GM21526 (cell line): ENCODE measurements at regions not wholly inside any gene's neighbourhood (a gene's known extent, or its start where the extent isn't known, plus 50 kb on each side); places are given as distances from the start of the nearest gene placed in this dataset.
"Not testable (repeated sequence)": the region's sequence is repeated elsewhere in the genome, so short reads cannot be mapped to it uniquely, and the experiment has no call there.

Source experiments
- ATAC-seq: cut with Tn5 transposase; IDR thresholded peaks from one replicate; pipeline ENCODE4 v1.9.1; 2021; ENCODE audit warnings: moderate library complexity; ENCODE audit not compliant: unreplicated experiment, low FRiP score

- ATAC-seq, result no peak
These were observed 95.5 kb upstream of the C1QTNF7 start for GRCh38 chr4:15332377-15332776.

GRCh38 chr4:15333692-15334633 is 93.9 kb upstream of the C1QTNF7 start:
- no peak for ATAC-seq

- no peak for ATAC-seq
These were observed 91.2 kb upstream of the C1QTNF7 start for GRCh38 chr4:15336410-15337167.

GRCh38 chr4:15337168-15337657 is 90.6 kb upstream of the C1QTNF7 start:
- not testable (repeated sequence) for ATAC-seq

GRCh38 chr4:15339737-15340136 is 88.1 kb upstream of the C1QTNF7 start:
- ATAC-seq, result no peak

- ATAC-seq, result no peak
These were observed 87.5 kb upstream of the C1QTNF7 start for GRCh38 chr4:15340332-15340731.

GRCh38 chr4:15340902-15341732 is 86.7 kb upstream of the C1QTNF7 start:
- ATAC-seq, result no peak

- ATAC-seq, result no peak
These were observed 86.0 kb upstream of the C1QTNF7 start for GRCh38 chr4:15341733-15342300.

GRCh38 chr4:15343000-15343399 is 84.8 kb upstream of the C1QTNF7 start:
- no peak for ATAC-seq

- ATAC-seq, result no peak
These were observed 84.3 kb upstream of the C1QTNF7 start for GRCh38 chr4:15343581-15343980.

GRCh38 chr4:15344041-15344440 is 83.8 kb upstream of the C1QTNF7 start:
- ATAC-seq, result no peak

- ATAC-seq, result no peak
These were observed 82.7 kb upstream of the C1QTNF7 start for GRCh38 chr4:15345134-15345533.

- no peak for ATAC-seq
These were observed 79.6 kb upstream of the C1QTNF7 start for GRCh38 chr4:15348236-15348635.

GRCh38 chr4:15348695-15349094 is 79.1 kb upstream of the C1QTNF7 start:
- ATAC-seq, result no peak

- ATAC-seq, result no peak
These were observed 78.3 kb upstream of the C1QTNF7 start for GRCh38 chr4:15349531-15349935.

- no peak for ATAC-seq
These were observed 77.9 kb upstream of the C1QTNF7 start for GRCh38 chr4:15349965-15350364.

- no peak for ATAC-seq
These were observed 75.3 kb upstream of the C1QTNF7 start for GRCh38 chr4:15352524-15352923.

GRCh38 chr4:15353207-15353606 is 74.6 kb upstream of the C1QTNF7 start:
- no peak for ATAC-seq

- ATAC-seq, result no peak
These were observed 73.2 kb upstream of the C1QTNF7 start for GRCh38 chr4:15354371-15355297.
